NCI-H2196 treated with DMSO at 0.1 percent for 48 hours (cell line): ENCODE measurements at regions not wholly inside any gene's neighbourhood (a gene's known extent, or its start where the extent isn't known, plus 50 kb on each side); places are given as distances from the start of the nearest gene placed in this dataset.
A peak's percentile ranks its signal among the peaks of the same experiment; 100 is the strongest.

Experiments used
- DNase-seq: peaks from one replicate; lab custom pipeline; 2025; ENCODE audit not compliant: unreplicated experiment; lab: John Stamatoyannopoulos, UW

GRCh38 chr11:112773264-112773663 is 188.0 kb upstream of the NCAM1 start:
- no peak for DNase-seq

GRCh38 chr11:112776834-112777233 is 184.4 kb upstream of the NCAM1 start:
- DNase-seq, result no peak

- no peak for DNase-seq
Observed at GRCh38 chr11:112777283-112777751, 183.9 kb upstream of the NCAM1 start.

GRCh38 chr11:112778091-112778876 is 182.9 kb upstream of the NCAM1 start:
- DNase-seq, result no peak

- no peak for DNase-seq
Observed at GRCh38 chr11:112778877-112779266, 182.3 kb upstream of the NCAM1 start.

- DNase-seq, result no peak
Observed at GRCh38 chr11:112780351-112781087, 180.7 kb upstream of the NCAM1 start.

- no peak for DNase-seq
Observed at GRCh38 chr11:112783945-112784322, 177.3 kb upstream of the NCAM1 start.

GRCh38 chr11:112784323-112785073 is 176.7 kb upstream of the NCAM1 start:
- peak; percentile 37 for DNase-seq

- no peak for DNase-seq
Observed at GRCh38 chr11:112785149-112785548, 176.1 kb upstream of the NCAM1 start.

GRCh38 chr11:112785719-112786118 is 175.5 kb upstream of the NCAM1 start:
- DNase-seq, result no peak

- DNase-seq, result no peak
Observed at GRCh38 chr11:112786196-112786595, 175.0 kb upstream of the NCAM1 start.

GRCh38 chr11:112786886-112787530 is 174.2 kb upstream of the NCAM1 start:
- DNase-seq, result no peak

- no peak for DNase-seq
Observed at GRCh38 chr11:112789481-112789880, 171.7 kb upstream of the NCAM1 start.

- DNase-seq, result no peak
Observed at GRCh38 chr11:112790286-112790685, 170.9 kb upstream of the NCAM1 start.

- no peak for DNase-seq
Observed at GRCh38 chr11:112792070-112792469, 169.2 kb upstream of the NCAM1 start.

- DNase-seq, result no peak
Observed at GRCh38 chr11:112793416-112793815, 167.8 kb upstream of the NCAM1 start.

GRCh38 chr11:112794331-112794846 is 166.8 kb upstream of the NCAM1 start:
- DNase-seq, result no peak

GRCh38 chr11:112795142-112795815 is 165.9 kb upstream of the NCAM1 start:
- DNase-seq, result no peak

GRCh38 chr11:112795911-112796649 is 165.1 kb upstream of the NCAM1 start:
- no peak for DNase-seq

GRCh38 chr11:112797092-112797491 is 164.1 kb upstream of the NCAM1 start:
- peak; percentile 41 for DNase-seq
